ENCODE measurements at regions not wholly inside any gene's neighbourhood (a gene's known extent, or its start where the extent isn't known, plus 50 kb on each side); places are given as distances from the start of the nearest gene placed in this dataset.
A peak's percentile ranks its signal among the peaks of the same experiment; 100 is the strongest.

DNA sequence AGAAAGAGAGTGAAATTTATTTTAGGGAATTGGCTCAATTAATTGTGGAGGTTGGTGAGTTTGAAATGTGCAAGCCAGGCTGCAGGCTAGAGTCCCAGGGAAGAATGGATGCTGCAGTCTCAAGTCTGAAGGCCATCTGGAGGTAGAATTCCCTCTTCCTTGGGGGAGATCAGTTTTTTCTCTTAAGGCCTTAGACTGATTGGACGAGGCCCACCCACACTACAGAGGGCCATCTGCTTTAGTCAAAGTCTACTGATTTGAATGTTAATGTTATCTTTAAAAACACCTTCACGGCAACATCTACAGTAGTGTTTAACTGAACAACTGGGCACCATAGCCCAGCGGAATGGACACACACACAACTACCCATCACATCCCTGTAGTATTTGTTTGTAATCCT is 245.9 kb upstream of the IRF2BP2 start:
- DNase-seq (ENCODE audit: low spot score): no peak
- TF ChIP-seq, protein P1, sequence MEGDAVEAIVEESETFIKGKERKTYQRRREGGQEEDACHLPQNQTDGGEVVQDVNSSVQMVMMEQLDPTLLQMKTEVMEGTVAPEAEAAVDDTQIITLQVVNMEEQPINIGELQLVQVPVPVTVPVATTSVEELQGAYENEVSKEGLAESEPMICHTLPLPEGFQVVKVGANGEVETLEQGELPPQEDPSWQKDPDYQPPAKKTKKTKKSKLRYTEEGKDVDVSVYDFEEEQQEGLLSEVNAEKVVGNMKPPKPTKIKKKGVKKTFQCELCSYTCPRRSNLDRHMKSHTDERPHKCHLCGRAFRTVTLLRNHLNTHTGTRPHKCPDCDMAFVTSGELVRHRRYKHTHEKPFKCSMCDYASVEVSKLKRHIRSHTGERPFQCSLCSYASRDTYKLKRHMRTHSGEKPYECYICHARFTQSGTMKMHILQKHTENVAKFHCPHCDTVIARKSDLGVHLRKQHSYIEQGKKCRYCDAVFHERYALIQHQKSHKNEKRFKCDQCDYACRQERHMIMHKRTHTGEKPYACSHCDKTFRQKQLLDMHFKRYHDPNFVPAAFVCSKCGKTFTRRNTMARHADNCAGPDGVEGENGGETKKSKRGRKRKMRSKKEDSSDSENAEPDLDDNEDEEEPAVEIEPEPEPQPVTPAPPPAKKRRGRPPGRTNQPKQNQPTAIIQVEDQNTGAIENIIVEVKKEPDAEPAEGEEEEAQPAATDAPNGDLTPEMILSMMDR (IDR thresholded peaks at IDR 0.05; ENCODE audit: extremely low read depth, missing control alignments): no peak

DNA sequence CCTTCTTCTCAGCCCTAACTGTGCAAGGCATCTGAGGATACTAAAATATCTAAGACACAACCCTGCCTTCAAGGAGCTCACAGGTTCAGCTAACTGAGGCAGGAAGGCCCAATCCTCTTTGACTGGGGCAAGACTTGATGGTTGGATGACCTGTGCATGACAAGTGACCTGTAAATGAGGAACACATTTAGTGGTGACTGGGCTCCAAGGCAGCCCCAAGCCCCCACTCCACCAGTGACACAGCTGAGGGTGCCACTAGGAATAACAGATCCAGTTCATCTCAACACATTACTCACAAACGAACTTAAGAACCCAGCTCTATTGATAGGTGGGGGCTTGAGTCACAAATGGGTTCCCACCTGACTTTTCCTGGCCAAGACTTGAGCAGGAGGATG is 244.7 kb upstream of the IRF2BP2 start:
- no peak for DNase-seq (ENCODE audit: low spot score)
- TF ChIP-seq, protein P1 (IDR thresholded peaks at IDR 0.05; ENCODE audit: extremely low read depth, missing control alignments): no peak

DNA sequence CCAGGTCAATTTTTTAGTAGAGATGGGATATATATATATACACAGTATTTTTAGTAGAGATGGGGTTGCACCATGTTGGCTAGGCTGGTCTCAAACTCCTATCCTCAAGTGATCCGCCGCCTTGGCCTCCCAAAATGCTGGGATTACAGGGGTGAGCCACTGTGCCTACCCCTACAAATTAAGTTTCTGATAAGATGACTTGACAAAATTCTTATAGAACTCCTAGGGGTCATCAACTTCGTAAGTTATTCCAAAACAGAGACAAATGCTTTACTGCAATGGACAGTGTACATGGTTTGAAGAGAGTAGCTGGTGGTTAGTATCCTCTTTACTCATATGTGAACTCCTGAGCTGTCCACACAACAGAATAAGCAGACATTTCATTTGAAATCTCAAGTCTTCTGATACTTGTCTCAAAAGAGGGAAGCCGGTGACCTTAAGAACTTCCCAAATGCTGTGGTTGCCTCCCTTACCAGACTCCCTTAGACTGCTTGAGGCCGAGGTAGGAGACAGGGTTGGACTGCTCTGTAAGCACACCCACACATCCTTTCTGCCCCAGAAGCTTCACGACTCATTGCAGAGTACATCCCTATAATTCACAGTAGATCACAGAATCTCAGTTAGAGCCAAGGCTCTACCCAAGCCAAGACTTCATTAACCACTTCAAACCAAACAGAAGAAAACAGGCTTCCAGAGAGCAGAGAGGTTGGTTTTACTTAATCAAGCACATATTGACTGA is 244.1 kb upstream of the IRF2BP2 start:
- DNase-seq (ENCODE audit: low spot score): no peak

DNA sequence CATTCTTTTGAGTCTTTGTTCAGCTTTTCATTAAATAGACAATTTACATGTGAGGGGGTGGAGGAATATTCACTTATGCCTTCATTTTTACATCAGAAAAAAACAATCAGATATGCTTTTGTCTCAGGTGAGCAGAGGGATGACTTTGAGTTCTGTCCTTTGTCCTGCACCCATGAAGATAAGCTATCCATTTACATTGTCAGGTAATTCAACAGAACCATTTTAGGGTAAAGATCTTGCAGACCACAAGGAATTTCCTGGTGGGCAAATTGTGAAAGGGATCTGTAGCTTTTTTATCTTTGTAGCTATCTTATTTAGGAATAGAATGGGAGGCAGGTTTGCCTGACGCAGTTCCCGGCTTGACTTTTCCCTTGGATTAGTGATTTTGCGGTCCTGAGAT is 242.7 kb upstream of the IRF2BP2 start:
- TF ChIP-seq, protein P1 (IDR thresholded peaks at IDR 0.05; ENCODE audit: extremely low read depth, missing control alignments): no peak
- DNase-seq (ENCODE audit: low spot score): no peak

More for the DNA sequence above, 244.1 kb upstream of the IRF2BP2 start:
- TF ChIP-seq, protein P1 (IDR thresholded peaks at IDR 0.05; ENCODE audit: extremely low read depth, missing control alignments): no peak

DNA sequence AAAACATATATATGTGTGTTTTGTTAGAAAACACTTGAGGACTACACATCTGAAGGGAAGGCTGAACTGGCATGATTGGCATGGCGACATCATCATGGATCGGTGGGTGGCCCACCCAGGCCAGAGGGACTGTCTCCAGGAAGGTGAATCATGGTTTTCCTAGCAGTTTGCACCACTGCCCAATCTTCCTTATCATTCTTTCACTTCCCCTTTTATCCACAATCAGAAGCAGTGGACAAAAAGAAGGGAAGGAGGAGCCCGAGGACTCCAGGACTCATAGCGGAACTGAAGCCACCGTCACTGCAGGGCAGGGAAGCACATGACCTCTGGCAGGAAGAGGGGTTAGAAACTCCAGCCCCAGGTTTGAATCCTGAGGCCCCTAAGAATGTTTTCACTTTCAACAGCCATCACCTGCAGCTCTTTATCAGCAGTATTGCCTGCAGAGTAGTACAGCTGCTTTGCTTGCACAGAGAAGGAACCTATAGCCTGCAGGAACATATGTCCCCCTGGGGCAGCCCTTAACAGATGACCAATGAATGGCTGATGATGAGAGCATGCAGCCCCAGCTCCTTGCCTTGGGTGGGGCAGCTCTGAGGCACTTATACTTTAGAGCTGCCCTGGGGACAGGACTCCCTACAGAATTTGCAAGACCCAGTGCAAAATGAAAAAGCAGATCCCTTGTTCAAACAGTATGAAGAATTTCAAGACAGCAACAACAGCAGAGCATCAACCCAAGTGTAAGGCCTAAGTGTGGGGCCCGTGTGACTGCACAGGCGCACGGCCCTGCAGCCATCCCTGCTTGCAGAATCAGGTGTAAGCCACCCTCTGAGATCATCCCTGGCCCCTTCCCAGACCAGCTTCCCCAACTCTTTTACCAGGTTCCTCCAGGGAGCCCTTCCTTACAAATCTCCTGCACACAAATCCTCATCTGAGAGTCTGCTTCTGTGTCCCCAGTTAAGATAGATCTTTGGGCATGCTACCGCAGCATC is 241.8 kb upstream of the IRF2BP2 start:
- peak; percentile 42 for DNase-seq (ENCODE audit: low spot score)

DNA sequence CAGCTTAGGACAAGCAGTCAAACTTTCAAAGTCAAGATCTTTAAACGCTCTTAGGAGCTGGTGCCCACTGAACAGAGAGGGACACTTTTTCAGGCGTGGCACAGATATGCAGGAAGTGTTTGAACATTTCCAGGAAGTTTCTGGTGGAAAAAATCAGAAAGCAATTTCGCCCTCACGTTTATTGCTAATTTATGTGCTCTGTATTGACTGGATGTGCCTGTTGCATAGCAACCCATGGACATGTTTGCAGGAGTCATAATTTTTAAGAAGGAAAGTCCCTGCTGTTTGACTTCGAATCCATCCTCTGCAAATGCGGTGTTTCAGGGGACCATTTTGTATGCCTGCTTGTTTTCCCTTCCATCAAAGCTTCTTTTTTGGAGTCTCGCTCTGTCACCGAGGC is 239.9 kb upstream of the IRF2BP2 start:
- TF ChIP-seq, protein P1 (IDR thresholded peaks at IDR 0.05; ENCODE audit: extremely low read depth, missing control alignments): no peak

More for the DNA sequence above, 241.8 kb upstream of the IRF2BP2 start:
- TF ChIP-seq, protein P1 (IDR thresholded peaks at IDR 0.05; ENCODE audit: extremely low read depth, missing control alignments): no peak

More for the DNA sequence above, 239.9 kb upstream of the IRF2BP2 start:
- DNase-seq (ENCODE audit: low spot score): no peak
